ENCODE measurements at regions not wholly inside any gene's neighbourhood (a gene's known extent, or its start where the extent isn't known, plus 50 kb on each side); places are given as distances from the start of the nearest gene placed in this dataset.

GRCh38 chr2:236857781-236858180 is 227.9 kb upstream of the COPS8 start:
- no peak for DNase-seq

DNA sequence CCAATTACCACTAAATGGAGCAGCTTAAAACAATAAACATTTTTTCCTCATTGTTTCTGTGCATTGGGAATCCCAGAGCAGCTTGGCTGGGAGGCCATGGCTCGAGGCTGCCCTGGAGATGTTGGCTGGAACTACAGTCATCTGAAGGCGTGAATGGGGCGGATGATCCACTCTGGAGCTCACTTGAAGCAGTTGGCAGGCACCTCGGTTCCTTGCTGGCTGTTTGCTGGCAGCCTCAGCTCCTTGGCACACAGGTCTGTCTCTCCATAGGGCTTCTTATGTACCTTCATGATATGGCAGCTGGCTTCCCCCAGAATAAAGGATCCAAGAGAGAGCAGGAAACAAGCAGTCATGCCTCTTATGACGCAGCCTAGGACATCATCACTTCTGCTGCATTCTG is 227.0 kb upstream of the COPS8 start:
- DNase-seq: no peak

DNA sequence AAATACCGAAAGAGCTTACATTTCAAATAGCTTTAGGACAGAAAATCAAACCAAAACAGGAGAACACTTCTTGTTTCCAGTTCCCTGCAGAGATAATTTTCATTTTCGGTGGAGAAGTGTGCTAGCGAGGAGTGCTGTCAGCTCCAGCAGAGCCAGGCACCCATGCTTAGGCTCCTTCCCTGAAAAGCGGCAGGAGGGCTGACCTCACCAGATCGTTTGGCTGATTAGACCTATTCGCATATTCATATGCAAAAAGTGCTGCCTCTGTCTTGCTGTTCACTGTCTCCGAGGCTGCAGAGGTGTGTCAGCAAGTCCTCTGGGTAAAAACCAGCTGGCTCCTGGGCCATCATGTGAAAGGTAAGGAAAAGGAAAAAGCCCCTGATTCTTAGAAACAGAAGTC is 225.8 kb upstream of the COPS8 start:
- DNase-seq: no peak

GRCh38 chr2:236861196-236861875 is 224.4 kb upstream of the COPS8 start:
- no peak for DNase-seq

DNA sequence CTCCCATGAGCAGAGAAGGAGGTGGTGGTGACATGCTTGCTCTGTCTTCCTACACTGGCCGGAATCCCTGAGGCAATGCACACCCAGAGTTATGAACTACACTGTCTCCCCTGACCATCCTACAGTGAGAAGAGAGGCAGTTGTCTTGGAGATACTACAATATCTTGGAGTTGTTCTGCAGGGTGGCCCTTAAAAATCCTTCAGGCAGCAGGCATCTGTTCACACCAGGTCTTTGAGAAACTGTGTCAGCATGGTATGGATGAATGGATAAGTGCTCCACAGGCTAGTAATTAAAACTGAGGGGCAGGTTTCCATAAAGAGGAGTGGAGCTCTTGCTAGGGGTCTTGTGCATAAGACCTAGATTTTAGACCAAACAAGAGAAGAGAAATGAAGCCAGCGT is 223.7 kb upstream of the COPS8 start:
- no peak for DNase-seq

GRCh38 chr2:236862526-236862925 is 223.2 kb upstream of the COPS8 start:
- no peak for DNase-seq

DNA sequence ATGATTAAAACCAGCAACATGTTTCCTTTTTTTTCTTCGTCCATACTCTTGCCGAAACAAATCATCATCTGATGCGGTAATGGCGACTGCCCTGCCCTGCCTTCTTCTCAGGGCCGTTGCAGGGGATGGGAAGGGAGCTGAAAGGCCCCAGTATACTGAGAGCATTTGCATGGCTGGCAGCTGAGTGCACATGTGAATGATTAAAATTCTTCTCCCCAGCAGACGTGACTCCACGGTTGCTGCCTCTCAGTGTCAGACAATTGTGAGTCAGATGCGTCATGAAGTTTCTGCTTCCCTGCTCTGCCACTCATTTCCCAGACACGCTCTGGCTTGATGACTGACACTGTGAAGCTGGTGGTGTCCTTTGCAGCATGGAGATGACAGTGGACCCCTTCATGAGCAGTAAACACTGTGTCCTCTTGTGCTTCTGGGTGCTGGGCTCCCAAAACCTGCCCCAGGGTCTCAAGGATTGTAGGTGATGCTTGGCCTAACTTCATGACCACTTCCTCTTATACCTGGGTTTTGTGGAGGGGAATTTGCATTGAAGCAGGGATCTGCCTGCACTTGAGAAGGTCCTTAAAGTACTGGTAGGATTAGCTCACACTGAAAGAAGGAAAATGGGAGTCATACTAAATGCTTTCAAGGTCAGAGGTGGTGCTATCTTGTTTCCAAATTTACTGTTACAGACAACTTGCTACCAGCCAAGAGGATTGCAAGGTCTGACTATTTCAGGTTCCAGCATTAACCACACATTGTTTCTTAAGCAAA is 222.5 kb upstream of the COPS8 start:
- no peak for DNase-seq

DNA sequence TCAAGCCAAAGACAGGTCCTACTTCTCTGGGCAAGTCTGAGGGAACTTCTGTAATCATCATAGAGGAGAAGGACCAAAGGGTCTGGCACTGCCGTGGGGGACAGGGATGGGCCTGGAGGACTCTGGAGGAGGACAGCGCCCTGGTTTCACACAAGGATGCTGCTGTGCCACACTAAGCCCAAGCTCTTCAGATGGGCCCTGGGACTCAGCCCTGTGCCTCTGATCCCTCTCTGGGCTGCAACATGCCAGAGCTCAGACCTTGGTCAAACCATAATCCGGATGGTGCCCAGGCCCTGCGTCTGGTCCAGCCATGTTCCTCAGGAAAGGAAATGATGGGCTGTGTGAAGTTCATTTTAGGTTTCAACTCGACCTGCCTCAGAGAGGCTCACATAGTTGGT is 222.0 kb upstream of the COPS8 start:
- no peak for DNase-seq

DNA sequence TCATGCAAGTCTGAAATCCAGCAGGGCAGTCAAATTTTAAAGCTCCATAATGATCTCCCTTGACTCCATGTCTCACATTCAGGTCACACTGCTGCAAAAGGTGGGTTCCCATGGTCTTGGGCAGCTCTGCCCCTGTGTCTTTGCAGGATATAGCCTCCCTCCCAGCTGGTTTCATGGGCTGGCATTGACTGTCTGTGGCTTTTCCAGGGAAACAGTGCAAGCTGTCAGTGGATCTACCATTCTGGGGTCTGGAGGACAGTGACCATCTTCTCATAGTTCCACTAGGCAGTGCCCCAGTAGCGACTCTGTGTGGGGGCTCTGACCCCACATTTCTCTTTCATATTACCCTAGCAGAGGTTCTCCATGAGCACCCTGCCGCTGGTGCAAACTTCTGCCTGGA is 220.6 kb upstream of the COPS8 start:
- no peak for DNase-seq

DNA sequence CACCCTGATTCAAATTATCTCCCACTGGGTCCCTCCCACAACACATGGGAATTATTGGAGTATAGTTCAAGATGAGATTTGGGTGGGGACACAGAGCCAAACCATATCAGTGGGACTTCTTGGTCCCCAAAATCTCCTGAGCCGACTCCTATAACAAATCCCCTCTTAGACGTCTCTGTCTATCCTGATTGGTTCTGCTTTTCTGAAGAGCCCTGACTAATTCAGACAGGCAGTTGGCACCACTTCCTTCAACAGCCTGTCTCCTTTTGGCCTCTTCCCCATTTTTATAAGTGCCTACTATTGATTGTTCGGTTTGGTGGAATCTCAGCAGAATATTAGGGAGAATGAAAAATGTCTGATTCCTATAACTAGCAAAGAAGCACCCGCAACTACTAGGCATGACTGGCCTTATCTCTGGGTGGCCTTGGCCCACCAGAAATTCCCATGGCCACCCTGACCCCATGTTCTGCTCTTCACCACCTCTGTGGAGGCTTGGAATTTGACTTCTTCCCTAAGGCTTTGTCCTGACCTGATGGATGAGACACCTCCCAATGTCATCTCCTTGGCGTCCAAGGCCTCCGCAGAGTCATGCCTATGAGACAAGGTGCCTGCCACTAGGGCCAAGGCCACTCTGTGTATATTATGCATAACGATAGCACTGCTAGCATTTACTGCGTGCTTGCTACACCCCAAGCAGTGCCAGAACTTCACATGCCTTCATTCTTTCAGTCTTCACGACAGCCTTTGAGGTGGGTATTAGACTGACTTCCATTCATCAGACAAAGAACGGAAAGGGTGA is 218.9 kb upstream of the COPS8 start:
- no peak for DNase-seq

DNA sequence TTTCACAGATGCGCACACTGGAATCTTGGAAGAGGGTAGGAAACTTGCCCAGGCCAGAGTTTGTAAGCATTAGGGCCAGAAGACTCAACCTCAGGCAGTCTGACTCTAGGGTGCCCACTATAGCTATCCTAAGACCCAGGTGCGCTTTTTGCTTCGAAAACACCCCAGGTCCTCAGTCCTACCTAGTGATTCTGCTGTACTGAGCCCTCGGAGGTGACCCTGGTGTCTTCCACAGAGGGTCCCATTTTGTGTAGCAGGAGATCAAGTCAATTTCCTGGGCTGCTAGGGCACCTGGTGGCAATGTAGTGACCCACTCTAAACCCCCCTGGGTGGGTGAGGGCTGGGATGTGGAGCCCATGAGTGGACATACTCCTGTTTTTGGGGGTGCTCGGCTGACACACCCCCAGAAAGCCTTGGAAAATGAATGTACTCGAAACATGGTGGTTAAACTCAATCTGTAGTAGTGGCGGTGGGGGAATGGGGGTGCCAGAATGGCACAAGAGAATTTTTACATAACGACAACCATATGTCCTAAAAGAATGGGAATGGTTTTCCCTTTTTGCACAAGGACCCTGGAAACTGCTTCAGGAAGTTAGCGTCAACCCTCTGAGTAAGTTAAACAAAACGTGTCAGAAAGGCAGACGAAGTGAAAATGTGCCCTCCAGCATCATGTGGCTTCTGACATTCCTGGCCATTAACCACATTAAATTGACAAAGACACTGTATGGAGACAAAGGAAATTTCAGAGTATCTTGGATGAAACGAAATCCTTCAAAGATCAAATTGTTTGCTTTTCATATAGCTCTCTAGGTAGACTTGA is 218.0 kb upstream of the COPS8 start:
- no peak for DNase-seq

GRCh38 chr2:236870370-236870769 is 215.3 kb upstream of the COPS8 start:
- no peak for DNase-seq

DNA sequence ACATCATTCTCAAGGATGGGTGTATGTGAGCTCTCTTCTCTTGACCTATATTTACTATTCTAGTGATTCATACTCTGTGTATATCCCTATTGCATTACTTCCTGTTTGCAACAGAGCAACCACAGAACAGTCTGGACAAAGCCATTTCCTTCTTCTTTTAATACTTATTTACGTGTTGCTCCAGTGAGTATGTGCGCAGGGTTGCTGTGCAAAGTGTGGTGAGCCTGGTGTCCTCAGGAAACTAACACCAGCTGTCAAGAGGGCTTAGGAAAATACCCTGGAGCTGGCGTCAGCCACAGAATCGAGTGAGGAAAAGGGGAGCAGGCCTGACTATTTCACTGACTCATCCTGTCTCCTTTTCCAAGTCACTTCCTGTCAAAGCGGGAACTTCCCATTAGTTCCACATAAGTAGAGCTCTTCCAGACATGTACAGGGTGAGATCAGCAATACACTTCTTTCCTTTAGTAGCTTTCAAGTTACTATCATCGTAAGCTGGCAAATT is 214.1 kb upstream of the COPS8 start:
- no peak for DNase-seq

GRCh38 chr2:236872015-236872414 is 213.7 kb upstream of the COPS8 start:
- no peak for DNase-seq

GRCh38 chr2:236872981-236873380 is 212.7 kb upstream of the COPS8 start:
- DNase-seq: no peak

- no peak for DNase-seq
Measured at GRCh38 chr2:236873636-236874035, 212.1 kb upstream of the COPS8 start.

DNA sequence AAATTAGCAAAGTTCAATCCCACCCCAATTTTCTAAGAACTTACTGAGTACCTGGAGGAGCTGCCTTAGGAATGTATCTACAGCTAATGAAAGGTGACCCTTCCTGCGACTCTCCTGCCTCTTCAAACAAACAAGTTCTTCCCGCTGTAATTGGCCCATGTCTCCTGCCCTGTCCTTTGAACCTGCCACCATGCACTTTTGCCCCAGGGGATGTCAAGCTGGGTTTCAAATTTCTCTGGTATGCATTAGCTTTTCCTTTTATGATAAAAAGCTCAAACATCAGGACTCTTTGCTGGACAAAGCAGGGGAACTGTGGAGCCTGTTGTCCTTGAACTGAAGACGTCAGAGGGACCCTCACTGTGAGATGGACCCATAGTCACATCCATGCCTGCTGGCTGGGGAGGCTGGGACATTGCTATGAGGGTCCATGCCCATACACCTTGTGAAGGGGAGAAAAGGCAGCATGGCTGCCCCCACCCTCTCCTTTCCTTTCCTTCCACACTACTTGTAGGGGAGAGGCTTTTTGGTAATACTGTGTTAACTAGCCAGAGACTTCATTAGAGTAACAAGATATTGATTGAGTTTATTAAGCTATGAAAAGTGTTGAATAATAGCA is 210.7 kb upstream of the COPS8 start:
- no peak for DNase-seq

GRCh38 chr2:236875906-236876505 is 209.7 kb upstream of the COPS8 start:
- DNase-seq: no peak

- no peak for DNase-seq
Measured at GRCh38 chr2:236876642-236877041, 209.0 kb upstream of the COPS8 start.

DNA sequence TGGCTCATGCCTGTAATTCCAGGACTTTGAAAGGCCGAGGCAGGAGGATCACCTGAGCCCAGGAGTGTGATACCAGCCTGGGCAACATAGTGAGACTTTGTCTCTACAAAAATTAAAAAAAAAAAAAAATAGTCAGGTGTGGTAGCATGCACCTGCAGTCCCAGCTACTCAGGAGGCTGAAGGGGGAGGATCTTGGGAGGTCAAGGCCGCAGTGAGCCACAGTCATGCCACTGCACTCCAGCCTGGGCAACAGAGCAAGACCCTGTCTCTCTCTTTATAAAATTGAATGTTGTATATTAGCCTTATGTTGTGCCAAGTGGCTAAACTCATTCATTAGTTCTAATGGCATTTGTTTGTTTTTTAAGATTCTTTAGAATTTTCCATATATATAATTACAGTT is 207.7 kb upstream of the COPS8 start:
- no peak for DNase-seq

GRCh38 chr2:236879416-236879963 is 206.2 kb upstream of the COPS8 start:
- DNase-seq: no peak

DNA sequence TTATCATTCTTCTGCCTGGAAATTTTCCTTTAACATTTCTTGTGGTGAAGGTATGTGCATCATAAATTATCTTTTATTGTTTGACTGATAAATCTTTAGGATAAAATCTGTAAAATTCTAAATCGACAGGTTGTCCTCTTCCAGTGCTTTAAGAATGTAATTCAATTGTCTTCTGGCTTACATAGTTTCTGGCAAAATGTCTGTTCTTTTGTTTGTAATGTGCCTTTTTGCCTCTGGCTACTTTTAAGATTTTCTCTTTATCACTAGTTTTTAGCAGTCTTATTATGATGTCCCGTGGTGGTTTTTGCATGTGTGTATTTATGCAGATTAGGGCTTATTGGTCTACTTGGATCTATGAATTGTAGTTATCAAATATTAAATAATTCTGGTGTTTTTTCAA is 203.6 kb upstream of the COPS8 start:
- no peak for DNase-seq

Data from activated CD4-positive, alpha-beta T cell treated with anti-CD3 and anti-CD28 coated beads for 4 hours (primary cell).